H1 (cell line): ENCODE measurements at regions not wholly inside any gene's neighbourhood (a gene's known extent, or its start where the extent isn't known, plus 50 kb on each side); places are given as distances from the start of the nearest gene placed in this dataset.

ENCODE experiments used
- CTCF ChIA-PET: fragments of 300-600 bp; sonication (Branson Sonifier 250); formaldehyde crosslinking; loops from one replicate; lab custom pipeline; 2021; ENCODE audit not compliant: partially characterized antibody; lab: Charles Lee
- POLR2A ChIA-PET: fragments of 300-600 bp; sonication (Branson Sonifier 250); formaldehyde crosslinking; loops from one replicate; lab custom pipeline; 2021; ENCODE audit warnings: inconsistent platforms; ENCODE audit not compliant: partially characterized antibody; lab: Charles Lee
- DNase-seq, 2 experiments: peaks; one replicate each; pipeline versions ENCODE4 v3.0.0 to v3.0.0-alpha.2; 2010 to 2022; ENCODE audit warnings: low spot score in 2 of 2, low read depth in 1 of 2, mixed read lengths in 1 of 2
- FAIRE-seq: peaks from 2 replicates; lab custom pipeline; 2011; peaks lifted over from hg19 to GRCh38; lab: Jason Lieb, UNC
- H2AFZ ChIP-seq: 2 replicates; pipeline ENCODE4 v1.8.1; 2012; ENCODE audit warnings: low read length, inconsistent platforms
- H2AK5ac ChIP-seq: 2 replicates; pipeline ENCODE4 v1.6.1; 2013; ENCODE audit warnings: low read depth, low read length
- H2BK120ac ChIP-seq: replicated peaks from 2 replicates; pipeline ENCODE3; 2013; ENCODE audit warnings: low read depth, low read length, inconsistent platforms
- H2BK12ac ChIP-seq: 2 replicates; pipeline ENCODE4 v1.6.1; 2013; ENCODE audit warnings: low read depth, low read length
- H2BK15ac ChIP-seq: 2 replicates; pipeline ENCODE4 v1.6.1; 2013; ENCODE audit warnings: low read length
- H2BK20ac ChIP-seq: 2 replicates; pipeline ENCODE4 v1.6.1; 2013; ENCODE audit warnings: low read length
- H2BK5ac ChIP-seq: 2 replicates; pipeline ENCODE4 v1.6.1; 2013; ENCODE audit warnings: low read depth, low read length
- H3K14ac ChIP-seq: 2 replicates; pipeline ENCODE4 v1.6.1; 2013; ENCODE audit warnings: inconsistent platforms; ENCODE audit not compliant: insufficient read length
- H3K18ac ChIP-seq: 2 replicates; pipeline ENCODE4 v1.6.1; 2013; ENCODE audit warnings: low read length; ENCODE audit errors: extremely low read depth
- H3K23ac ChIP-seq: 2 replicates; pipeline ENCODE4 v1.6.1; 2013; ENCODE audit warnings: inconsistent platforms; ENCODE audit not compliant: insufficient read length
- H3K23me2 ChIP-seq: 2 replicates; pipeline ENCODE4 v1.6.1; 2013; ENCODE audit warnings: low read depth, low read length
- H3K27ac ChIP-seq: 2 replicates; pipeline ENCODE4 v1.6.1; 2011; ENCODE audit warnings: low read depth, low read length, inconsistent platforms
- H3K27me3 ChIP-seq, 4 experiments: replicated peaks in 1 of 4; 1 replicate in 1 of 4; 2 replicates in 3 of 4; pipeline versions ENCODE4 v1.6.1 to v1.8.1; 2011 to 2013; ENCODE audit warnings: low read length in 3 of 4, mild to moderate bottlenecking in 3 of 4, inconsistent platforms in 2 of 4, mixed read lengths in 2 of 4, moderate library complexity in 1 of 4; ENCODE audit not compliant: control insufficient read depth in 3 of 4, insufficient read depth in 3 of 4; ENCODE audit errors: extremely low read depth in 1 of 4
- H3K36me3 ChIP-seq, 4 experiments: 2 replicates each; pipeline versions ENCODE4 v1.6.1 to v1.8.1; 2011 to 2013; ENCODE audit warnings: mild to moderate bottlenecking in 4 of 4, low read length in 3 of 4, moderate library complexity in 2 of 4, control low read depth in 1 of 4, inconsistent platforms in 1 of 4; ENCODE audit not compliant: insufficient read depth in 4 of 4, control insufficient read depth in 2 of 4
- H3K4ac ChIP-seq: replicated peaks from 2 replicates; pipeline ENCODE3; 2013; ENCODE audit warnings: low read length, low read depth, mixed read lengths, inconsistent platforms; ENCODE audit not compliant: insufficient read length
- H3K4me1 ChIP-seq, 4 experiments: replicated peaks in 1 of 4; 1 replicate in 1 of 4; 2 replicates in 3 of 4; pipeline versions ENCODE4 v1.6.1 to v1.8.1; 2011 to 2013; ENCODE audit warnings: low read length in 3 of 4, inconsistent platforms in 2 of 4, mixed read lengths in 1 of 4; ENCODE audit not compliant: insufficient read depth in 4 of 4, control insufficient read depth in 3 of 4
- H3K4me2 ChIP-seq, 2 experiments: 2 replicates each; pipeline versions ENCODE4 v1.6.1 to v1.8.1; 2011 to 2013; ENCODE audit warnings: low read depth in 2 of 2, low read length in 2 of 2, control low read depth in 1 of 2, inconsistent platforms in 1 of 2, mild to moderate bottlenecking in 1 of 2; ENCODE audit not compliant: insufficient read depth in 1 of 2
- H3K4me3 ChIP-seq, 4 experiments: fragments of 200-600, 300-600 bp in 1 of 4; sonication (generic), shearing (Covaris generic), sonication (Bioruptor Twin) in 1 of 4; 2 replicates each; pipeline versions ENCODE4 v1.5.1 to v1.8.1; 2011 to 2016; ENCODE audit warnings: low read length in 4 of 4, low read depth in 3 of 4, control low read depth in 2 of 4, inconsistent platforms in 2 of 4, mild to moderate bottlenecking in 2 of 4, mixed read lengths in 1 of 4, moderate library complexity in 1 of 4; ENCODE audit not compliant: insufficient read depth in 2 of 4; ENCODE audit errors: extremely low read depth in 1 of 4
- H3K56ac ChIP-seq: replicated peaks from 2 replicates; pipeline ENCODE3; 2013; ENCODE audit warnings: low read depth, mild to moderate bottlenecking, mixed read lengths, low read length, inconsistent platforms; ENCODE audit not compliant: insufficient read length
- H3K79me1 ChIP-seq: 2 replicates; pipeline ENCODE4 v1.6.1; 2013; ENCODE audit warnings: low read depth, low read length, control low read depth
- H3K79me2 ChIP-seq, 2 experiments: 2 replicates each; pipeline versions ENCODE4 v1.6.1 to v1.8.1; 2012 to 2013; ENCODE audit warnings: low read length in 2 of 2, mild to moderate bottlenecking in 2 of 2, inconsistent platforms in 1 of 2; ENCODE audit not compliant: insufficient read depth in 2 of 2, control insufficient read depth in 1 of 2
- H3K9ac ChIP-seq, 4 experiments: replicated peaks in 1 of 4; 1 replicate in 1 of 4; 2 replicates in 3 of 4; pipeline versions ENCODE4 v1.6.1 to v1.8.1; 2011 to 2013; ENCODE audit warnings: low read depth in 3 of 4, low read length in 3 of 4, control low read depth in 2 of 4, mild to moderate bottlenecking in 2 of 4, moderate library complexity in 2 of 4, inconsistent platforms in 1 of 4; ENCODE audit errors: extremely low read depth in 1 of 4
- H3K9me3 ChIP-seq, 2 experiments: 2 replicates each; pipeline versions ENCODE4 v1.6.1 to v1.8.1; 2012 to 2013; ENCODE audit warnings: mild to moderate bottlenecking in 2 of 2, moderate library complexity in 2 of 2, control low read depth in 1 of 2, inconsistent platforms in 1 of 2, low read depth in 1 of 2, low read length in 1 of 2, mixed read lengths in 1 of 2; ENCODE audit not compliant: insufficient read depth in 2 of 2
- H4K20me1 ChIP-seq, 2 experiments: replicated peaks in 1 of 2; 2 replicates each; pipeline versions ENCODE3 to v1.8.1; 2011 to 2013; ENCODE audit warnings: inconsistent platforms in 2 of 2, low read length in 2 of 2, mild to moderate bottlenecking in 1 of 2; ENCODE audit not compliant: insufficient read depth in 2 of 2, control insufficient read depth in 1 of 2
- H4K5ac ChIP-seq: 2 replicates; pipeline ENCODE4 v1.6.1; 2013; ENCODE audit warnings: low read length, low read depth, mixed read lengths, inconsistent platforms; ENCODE audit not compliant: insufficient read length
- H4K8ac ChIP-seq: 2 replicates; pipeline ENCODE4 v1.8.0; 2013; ENCODE audit warnings: mild to moderate bottlenecking, moderate library complexity, low read length, inconsistent platforms; ENCODE audit not compliant: insufficient read depth; ENCODE audit errors: extremely low read depth
- H4K91ac ChIP-seq: replicated peaks from 2 replicates; pipeline ENCODE3; 2013; ENCODE audit warnings: low read length, mixed read lengths, inconsistent platforms; ENCODE audit not compliant: insufficient read length
- BRCA1 ChIP-seq: IDR thresholded peaks from 2 replicates; pipeline ENCODE4 v1.6.1; 2012; ENCODE audit warnings: low read depth, low read length, improper control_type of control experiment
- CEBPB ChIP-seq: IDR thresholded peaks from 2 replicates; pipeline ENCODE4 v1.6.1; 2012; ENCODE audit warnings: low read depth, low read length
- CHD1 ChIP-seq: IDR thresholded peaks from 2 replicates; pipeline ENCODE4 v1.6.1; 2012; ENCODE audit warnings: low read depth, low read length, improper control_type of control experiment
- EP300 ChIP-seq, 2 experiments: IDR thresholded peaks; 1 replicate in 1 of 2; 2 replicates in 1 of 2; pipeline ENCODE4 v1.6.1; 2011 to 2012; ENCODE audit warnings: low read depth in 2 of 2, low read length in 2 of 2, mild to moderate bottlenecking in 2 of 2, borderline replicate concordance in 1 of 2, inconsistent platforms in 1 of 2, moderate library complexity in 1 of 2
- PHF8 ChIP-seq: fragments of 200-600 bp; sonication (generic); conservative IDR thresholded peaks from 2 replicates; pipeline ENCODE4 v1.7.1; 2012; ENCODE audit warnings: low read depth, mild to moderate bottlenecking, inconsistent platforms, low read length, moderate library complexity
- POU5F1 ChIP-seq: IDR thresholded peaks from 2 replicates; pipeline ENCODE4 v1.6.1; 2011; ENCODE audit warnings: low read depth, mild to moderate bottlenecking, low read length, moderate library complexity
- RFX5 ChIP-seq: IDR thresholded peaks from 2 replicates; pipeline ENCODE4 v1.6.1; 2011; ENCODE audit warnings: low read depth, low read length, improper control_type of control experiment, borderline replicate concordance
- SIX5 ChIP-seq: IDR thresholded peaks from 2 replicates; pipeline ENCODE4 v1.6.1; 2011; ENCODE audit warnings: mild to moderate bottlenecking, low read depth, low read length
- WGBS, 2 experiments: shearing (Covaris generic) in 1 of 2; methylation state at CpG; one replicate each; pipeline versions ENCODE4 v1.1.6 to v1.1.7; 2013 to 2015; ENCODE audit warnings: low lambda C conversion rate in 2 of 2, mixed read lengths in 2 of 2, inconsistent platforms in 1 of 2, low coverage in 1 of 2, missing lambda C conversion rate in 1 of 2; ENCODE audit not compliant: insufficient replicate concordance in 2 of 2, insufficient coverage in 1 of 2, insufficient read length in 1 of 2; ENCODE audit errors: extremely low coverage in 1 of 2, missing lambda C conversion rate in 1 of 2; 5-methylcytosine and 5-hydroxymethylcytosine counted together

- ChIA-PET CTCF (no interaction called here), POLR2A (no interaction called here)
- Histone ChIP-seq H2BK15ac (no peak overlapping the region), H2BK120ac (no peak overlapping the region), H2AK5ac (no peak overlapping the region), H3K27me3 (no peaks in the 10 kb centered on the region), H4K20me1 (no peaks in the 10 kb centered on the region), H3K4me1 (no peaks in the 10 kb centered on the region), H3K36me3 (no peaks in the 10 kb centered on the region; a peak in 1 of 8 replicates), H2BK5ac (no peak overlapping the region), H3K23me2 (no peaks in the 10 kb centered on the region), H4K5ac (no peak overlapping the region), H3K9me3 (no peaks in the 10 kb centered on the region), H2BK12ac (no peak overlapping the region), H2AFZ (no peak overlapping the region), H3K79me2 (no peaks in the 10 kb centered on the region), H3K23ac (no peak overlapping the region), H3K4me3 (no peak overlapping the region), H3K4me2 (no peak overlapping the region), H3K4ac (no peak overlapping the region), H3K9ac (no peak overlapping the region), H3K56ac (no peak overlapping the region), H2BK20ac (no peak overlapping the region), H3K14ac (no peak overlapping the region), H4K91ac (no peak overlapping the region), H3K27ac (no peak overlapping the region), H3K79me1 (no peaks in the 10 kb centered on the region), H3K18ac (no peak overlapping the region), H4K8ac (no peak overlapping the region)
- FAIRE-seq (no peak), DNase-seq (no peak)
- TF ChIP-seq CHD1 (no peak), RFX5 (no peak), SIX5 (no peak), POU5F1 (no peak), BRCA1 (no peak), PHF8 (no peak), EP300 (IDR thresholded peaks at IDR 0.05; ENCODE audit: borderline replicate concordance in 1 of 2, low read depth in 2 of 2, low read length in 2 of 2) (no peak), CEBPB (no peak)
- WGBS, 2 experiments = 95% methylated on average over 3 of the region's 3 CpGs; no CpG with 5 or more reads in 1 of the 2 experiments
Observed at GRCh38 chr13:87961546-87961945, 290.4 kb downstream of the SLITRK5 start.
